Right lobe of liver (tissue), 6 donors: ENCODE measurements at regions not wholly inside any gene's neighbourhood (a gene's known extent, or its start where the extent isn't known, plus 50 kb on each side); places are given as distances from the start of the nearest gene placed in this dataset.
"Not testable (repeated sequence)": the region's sequence is repeated elsewhere in the genome, so short reads cannot be mapped to it uniquely, and the experiment has no call there.

Experiments used
- ATAC-seq, 4 donors: fragments of 200-7000 bp; cut with Tn5 transposase; one replicate each; pipeline ENCODE4 v1.9.1; 2020; ENCODE audit warnings: mild to moderate bottlenecking in 4 of 4, moderate library complexity in 4 of 4
- DNase-seq, 3 donors: peaks; one replicate each; pipeline ENCODE4 v3.0.0-alpha.2; 2020
- H3K27ac ChIP-seq, 3 donors: fragments of 200-600 bp; one replicate each; pipeline ENCODE4 v1.8.0; 2022
- H3K27me3 ChIP-seq, 2 donors: fragments of 200-600 bp; one replicate each; pipeline ENCODE4 v1.8.0; 2022
- H3K36me3 ChIP-seq, 4 donors: fragments of 200-600 bp; sonication (generic) in 1 of 4; one replicate each; pipeline versions ENCODE4 v1.5.1 to v1.8.0; 2017 to 2022; ENCODE audit warnings: control low read depth in 1 of 4
- H3K4me1 ChIP-seq, 4 donors: fragments of 200-600 bp; sonication (generic) in 1 of 4; one replicate each; pipeline versions ENCODE4 v1.5.1 to v1.8.0; 2017 to 2022; ENCODE audit warnings: control low read depth in 1 of 4
- H3K4me3 ChIP-seq, 3 donors: fragments of 200-600 bp; one replicate each; pipeline ENCODE4 v1.8.0; 2022
- H3K9me3 ChIP-seq, 4 donors: fragments of 200-600 bp; sonication (generic) in 1 of 4; one replicate each; pipeline versions ENCODE4 v1.5.1 to v1.8.0; 2017 to 2022; ENCODE audit warnings: control low read depth in 1 of 4
- CTCF ChIP-seq, 4 donors: fragments of 200-600 bp in 3 of 4; fragments of 450-650 bp in 1 of 4; IDR thresholded peaks; one replicate each; pipeline versions ENCODE4 v1.5.1 to v1.8.0; 2016 to 2022; ENCODE audit warnings: antibody characterized with exemption in 4 of 4, mild to moderate bottlenecking in 2 of 4
- POLR2A ChIP-seq: fragments of 450-650 bp; IDR thresholded peaks from one replicate; pipeline ENCODE4 v1.6.1; 2017; ENCODE audit warnings: antibody characterized with exemption, mild to moderate bottlenecking
- WGBS: methylation state at CpG from one replicate; pipeline ENCODE4 v1.1.6; 2018; ENCODE audit warnings: low coverage, low lambda C conversion rate; ENCODE audit not compliant: insufficient coverage; ENCODE audit errors: missing lambda C conversion rate; 5-methylcytosine and 5-hydroxymethylcytosine counted together
- intact Hi-C, 2 donors: fragments of 100-400 bp; cut with DNase I; formaldehyde crosslinking; loops; one replicate each; pipeline versions ENCODE4 v1.11.2 to v1.14.1; 2022
- donor health status: DM: no; HTN: yes; CAD: no.
- donor health status: DM: no; HTN: no; CAD: no.
- donor health status: DM: no; HTN: no; CAD: no.
- donor health status: DM: no; HTN: yes; CAD: no.
- donor health status: DM: no; HTN: yes; CAD: no.

- intact Hi-C loops: no loop called here
- no peak for DNase-seq
- WGBS: 60% methylated on average over 4 of the region's 4 CpGs
- no peaks in the 10 kb centered on the region for H3K27me3 ChIP-seq
- H3K4me1 ChIP-seq: peaks cover 0 to 24% (median 6%) of the 10 kb centered on the region in 4 donors
- H3K9me3 ChIP-seq: no peaks in the 10 kb centered on the region
- H3K36me3 ChIP-seq: no peaks in the 10 kb centered on the region
- H3K27ac ChIP-seq: no peak overlapping the region
- TF ChIP-seq POLR2A (no peak), CTCF (IDR thresholded peaks at IDR 0.05) (no peak)
- peak in 1 of 4 donors; percentile 27 for ATAC-seq
- no peak overlapping the region for H3K4me3 ChIP-seq
Observed at GRCh38 chr5:143592648-143593047, 189.2 kb upstream of the NR3C1 start.

- H3K27me3 ChIP-seq: no peaks in the 10 kb centered on the region
- 53% methylated on average over 4 of the region's 7 CpGs for WGBS
- H3K27ac ChIP-seq: no peak overlapping the region
- intact Hi-C loops: no loop called here
- H3K9me3 ChIP-seq: no peaks in the 10 kb centered on the region
- TF ChIP-seq POLR2A (no peak), CTCF (IDR thresholded peaks at IDR 0.05) (no peak)
- DNase-seq (no peak), ATAC-seq (peak; percentile 69 to 87 (median 79))
- peaks cover 0 to 5% (median 0%) of the 10 kb centered on the region in 4 donors for H3K4me1 ChIP-seq
- no peaks in the 10 kb centered on the region for H3K36me3 ChIP-seq
- H3K4me3 ChIP-seq: no peak overlapping the region
Observed at GRCh38 chr5:143588933-143589662, 185.6 kb upstream of the NR3C1 start.

- ATAC-seq, H3K27me3 ChIP-seq, H3K27ac ChIP-seq, H3K4me1 ChIP-seq, H3K9me3 ChIP-seq, DNase-seq, H3K36me3 ChIP-seq, H3K4me3 ChIP-seq, intact Hi-C loops: not testable (repeated sequence)
- 80% methylated on average over 3 of the region's 3 CpGs for WGBS
Observed at GRCh38 chr5:143588121-143588520, 184.6 kb upstream of the NR3C1 start.

- 85% methylated on average over 1 of the region's 1 CpG for WGBS
Observed at GRCh38 chr5:143586781-143587362, 183.4 kb upstream of the NR3C1 start.

More at GRCh38 chr5:143586781-143587362, 183.4 kb upstream of the NR3C1 start:
- Histone ChIP-seq H3K4me1 (peaks cover 0 to 5% (median 0%) of the 10 kb centered on the region in 4 donors), H3K27ac (no peak overlapping the region), H3K9me3 (no peaks in the 10 kb centered on the region), H3K27me3 (no peaks in the 10 kb centered on the region), H3K4me3 (no peak overlapping the region), H3K36me3 (no peaks in the 10 kb centered on the region)
- ATAC-seq (no peak), DNase-seq (no peak)
- no peak for TF ChIP-seq POLR2A
- no peak for TF ChIP-seq CTCF (IDR thresholded peaks at IDR 0.05)
- intact Hi-C loops: no loop called here
